Esophagus muscularis mucosa (tissue), 3 donors: ENCODE measurements at regions not wholly inside any gene's neighbourhood (a gene's known extent, or its start where the extent isn't known, plus 50 kb on each side); places are given as distances from the start of the nearest gene placed in this dataset.
"Not testable (repeated sequence)": the region's sequence is repeated elsewhere in the genome, so short reads cannot be mapped to it uniquely, and the experiment has no call there.

Source experiments
- CTCF ChIP-seq, 3 experiments: fragments of 200-600 bp in 2 of 3; fragments of 450-650 bp in 1 of 3; sonication (generic) in 2 of 3; IDR thresholded peaks; one replicate each; pipeline ENCODE4 v1.5.1; 2017 to 2019; ENCODE audit warnings: antibody characterized with exemption in 3 of 3, mild to moderate bottlenecking in 2 of 3, moderate library complexity in 1 of 3
- POLR2A ChIP-seq: fragments of 450-650 bp; IDR thresholded peaks from one replicate; pipeline ENCODE4 v1.6.1; 2017; ENCODE audit warnings: antibody characterized with exemption, moderate library complexity, mild to moderate bottlenecking, low read depth

- not testable (repeated sequence) for TF ChIP-seq CTCF (IDR thresholded peaks at IDR 0.05); POLR2A
Observed at GRCh38 chr3:125847966-125848365, 121.0 kb upstream of the ROPN1B start.
